PC-9 (cell line): ENCODE measurements at regions not wholly inside any gene's neighbourhood (a gene's known extent, or its start where the extent isn't known, plus 50 kb on each side); places are given as distances from the start of the nearest gene placed in this dataset.

Experiments
- CTCF ChIP-seq: fragments of 200-600 bp; sonication (generic); conservative IDR thresholded peaks from 2 replicates; pipeline ENCODE4 v1.6.1; 2017; ENCODE audit warnings: mixed run types, antibody characterized with exemption, mild to moderate bottlenecking, moderate library complexity
- EZH2 ChIP-seq: fragments of 200-600 bp; sonication (generic); IDR thresholded peaks from 2 replicates; pipeline ENCODE4 v1.8.0; 2017; ENCODE audit warnings: antibody characterized with exemption, low read depth

DNA sequence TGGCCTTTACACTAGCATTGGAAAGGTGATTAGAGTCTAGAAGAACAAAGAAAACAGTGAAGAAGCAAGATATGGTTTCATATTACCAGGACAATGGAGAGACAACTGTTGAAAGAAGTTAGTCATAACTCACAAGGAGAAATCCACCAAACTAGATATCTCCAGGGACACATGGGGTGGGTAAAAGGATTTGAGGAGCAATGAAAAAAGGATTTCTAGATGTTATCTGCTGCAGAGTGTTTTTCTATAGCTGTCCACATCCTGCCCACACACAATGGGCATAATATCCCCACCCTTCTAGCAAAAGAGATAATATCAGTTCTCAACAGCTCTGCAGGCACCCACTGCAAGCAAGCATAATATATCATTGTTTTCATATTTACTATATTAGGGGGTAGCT lies 303.1 kb downstream of the HAO1 start:
- TF ChIP-seq CTCF (no peak), EZH2 (no peak)
